ENCODE measurements at regions not wholly inside any gene's neighbourhood (a gene's known extent, or its start where the extent isn't known, plus 50 kb on each side); places are given as distances from the start of the nearest gene placed in this dataset.

DNA sequence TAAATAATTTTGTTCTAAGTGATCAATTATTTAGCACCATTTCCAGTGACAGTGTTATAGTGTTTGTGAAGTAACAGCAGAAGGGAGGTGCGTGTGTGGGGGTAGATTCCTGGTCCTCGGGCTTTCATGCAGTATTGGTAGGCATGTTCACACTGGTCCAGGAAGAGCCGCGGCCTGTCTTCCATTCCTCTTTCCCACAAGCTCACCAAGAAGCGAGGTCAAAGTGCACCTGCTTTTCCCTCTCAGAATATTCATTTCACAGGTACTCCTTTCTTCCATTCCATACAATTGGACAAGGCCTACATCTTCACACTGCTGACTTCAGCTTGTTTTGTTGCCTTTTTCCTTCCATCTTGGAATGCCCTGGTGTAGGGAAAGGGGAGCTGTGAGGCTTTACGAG, 151.8 kb upstream of the CELF2 start:
- no peaks in the 10 kb centered on the region for H3K27me3 ChIP-seq (ENCODE audit: control insufficient read depth, extremely low read depth, insufficient read depth, low read length)
- peak overlapping the region; percentile 60 for H2AFZ ChIP-seq (ENCODE audit: control insufficient read depth, low read length)
- H3K36me3 ChIP-seq (ENCODE audit: control insufficient read depth in 2 of 2, extremely low read depth in 1 of 2, insufficient read depth in 2 of 2, low read length in 2 of 2), result no peaks in the 10 kb centered on the region
- no peaks in the 10 kb centered on the region for H3K9me3 ChIP-seq (ENCODE audit: control insufficient read depth, low read depth, low read length)
- H4K20me1 ChIP-seq (ENCODE audit: control insufficient read depth, extremely low read depth, insufficient read depth, low read length), result no peaks in the 10 kb centered on the region
- peak overlapping the region; percentile 26 for H3K4me2 ChIP-seq (ENCODE audit: control insufficient read depth, extremely low read depth, insufficient read depth, low read depth, low read length)
- peak overlapping the region; percentile 30 for H3K27ac ChIP-seq (ENCODE audit: control insufficient read depth, insufficient read depth, low read length)
- H3K9ac ChIP-seq (ENCODE audit: control insufficient read depth, extremely low read depth, insufficient read depth, low read length), result no peak overlapping the region
- peaks cover 6% of the 10 kb centered on the region for H3K4me1 ChIP-seq (ENCODE audit: control insufficient read depth, extremely low read depth, insufficient read depth, low read length)
- no peaks in the 10 kb centered on the region for H3K9me1 ChIP-seq (ENCODE audit: control insufficient read depth, extremely low read depth, insufficient read depth, low read length)
- H3K4me3 ChIP-seq (ENCODE audit: control insufficient read depth in 2 of 3, extremely low read depth in 1 of 3, insufficient read depth in 2 of 3, low read depth in 1 of 3, low read length in 3 of 3), result no peak overlapping the region
- no peaks in the 10 kb centered on the region for H3K79me2 ChIP-seq (ENCODE audit: control insufficient read depth, insufficient read depth, low read length)
- FAIRE-seq (peak; percentile 87), DNase-seq (ENCODE audit: low read depth, low spot score) (peak; percentile 71)
- dilution Hi-C loops (cut with MboI; ENCODE audit: extremely low pct_ligation_motif_present, low sequenced_read_pairs), result no loop called here
- TF ChIP-seq EZH2 (IDR thresholded peaks at IDR 0.05; ENCODE audit: low read length), result no peak
- TF ChIP-seq, protein P1, sequence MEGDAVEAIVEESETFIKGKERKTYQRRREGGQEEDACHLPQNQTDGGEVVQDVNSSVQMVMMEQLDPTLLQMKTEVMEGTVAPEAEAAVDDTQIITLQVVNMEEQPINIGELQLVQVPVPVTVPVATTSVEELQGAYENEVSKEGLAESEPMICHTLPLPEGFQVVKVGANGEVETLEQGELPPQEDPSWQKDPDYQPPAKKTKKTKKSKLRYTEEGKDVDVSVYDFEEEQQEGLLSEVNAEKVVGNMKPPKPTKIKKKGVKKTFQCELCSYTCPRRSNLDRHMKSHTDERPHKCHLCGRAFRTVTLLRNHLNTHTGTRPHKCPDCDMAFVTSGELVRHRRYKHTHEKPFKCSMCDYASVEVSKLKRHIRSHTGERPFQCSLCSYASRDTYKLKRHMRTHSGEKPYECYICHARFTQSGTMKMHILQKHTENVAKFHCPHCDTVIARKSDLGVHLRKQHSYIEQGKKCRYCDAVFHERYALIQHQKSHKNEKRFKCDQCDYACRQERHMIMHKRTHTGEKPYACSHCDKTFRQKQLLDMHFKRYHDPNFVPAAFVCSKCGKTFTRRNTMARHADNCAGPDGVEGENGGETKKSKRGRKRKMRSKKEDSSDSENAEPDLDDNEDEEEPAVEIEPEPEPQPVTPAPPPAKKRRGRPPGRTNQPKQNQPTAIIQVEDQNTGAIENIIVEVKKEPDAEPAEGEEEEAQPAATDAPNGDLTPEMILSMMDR (optimal IDR thresholded peaks at IDR 0.05 in 1 of 3, IDR thresholded peaks at IDR 0.05 in 1 of 3, conservative IDR thresholded peaks at IDR 0.05 in 1 of 3; ENCODE audit: extremely low read depth in 1 of 3, insufficient read depth in 2 of 3, low read length in 3 of 3), result no peak

DNA sequence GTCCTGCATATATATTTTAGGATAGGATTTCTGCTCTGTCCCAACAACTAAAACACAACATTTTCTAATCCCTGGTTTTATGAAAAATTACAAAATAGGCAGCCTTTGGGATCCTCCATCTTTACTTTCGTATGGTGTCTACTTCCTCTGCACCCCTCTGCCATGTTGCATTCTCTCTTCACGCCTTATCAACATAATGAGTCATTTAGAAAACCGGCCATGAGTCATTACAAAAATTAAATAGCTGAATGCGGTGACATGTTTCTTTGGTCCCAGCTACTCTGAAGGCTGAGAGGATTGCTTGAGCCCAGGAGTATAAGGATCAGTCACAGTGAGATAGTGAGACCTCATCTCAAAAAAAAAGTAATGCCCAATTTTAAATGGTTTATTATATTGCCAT, 148.1 kb upstream of the CELF2 start:
- FAIRE-seq, result no peak
- Histone ChIP-seq H3K4me3 (ENCODE audit: control insufficient read depth in 2 of 3, extremely low read depth in 1 of 3, insufficient read depth in 2 of 3, low read depth in 1 of 3, low read length in 3 of 3) (no peak overlapping the region), H3K27ac (ENCODE audit: control insufficient read depth, insufficient read depth, low read length) (no peak overlapping the region), H3K4me2 (ENCODE audit: control insufficient read depth, extremely low read depth, insufficient read depth, low read depth, low read length) (no peak overlapping the region), H3K27me3 (ENCODE audit: control insufficient read depth, extremely low read depth, insufficient read depth, low read length) (no peaks in the 10 kb centered on the region), H2AFZ (ENCODE audit: control insufficient read depth, low read length) (no peak overlapping the region), H3K9me1 (ENCODE audit: control insufficient read depth, extremely low read depth, insufficient read depth, low read length) (no peaks in the 10 kb centered on the region), H4K20me1 (ENCODE audit: control insufficient read depth, extremely low read depth, insufficient read depth, low read length) (no peaks in the 10 kb centered on the region), H3K79me2 (ENCODE audit: control insufficient read depth, insufficient read depth, low read length) (no peaks in the 10 kb centered on the region), H3K36me3 (ENCODE audit: control insufficient read depth in 2 of 2, extremely low read depth in 1 of 2, insufficient read depth in 2 of 2, low read length in 2 of 2) (no peaks in the 10 kb centered on the region), H3K9me3 (ENCODE audit: control insufficient read depth, low read depth, low read length) (no peaks in the 10 kb centered on the region), H3K4me1 (ENCODE audit: control insufficient read depth, extremely low read depth, insufficient read depth, low read length) (peaks cover 12% of the 10 kb centered on the region), H3K9ac (ENCODE audit: control insufficient read depth, extremely low read depth, insufficient read depth, low read length) (no peak overlapping the region)
- dilution Hi-C loops (cut with MboI; ENCODE audit: extremely low pct_ligation_motif_present, low sequenced_read_pairs), result no loop called here
- no peak for DNase-seq (ENCODE audit: low read depth, low spot score)
- no peak for TF ChIP-seq EZH2 (IDR thresholded peaks at IDR 0.05; ENCODE audit: low read length)
- TF ChIP-seq, protein P1 (optimal IDR thresholded peaks at IDR 0.05 in 1 of 3, IDR thresholded peaks at IDR 0.05 in 1 of 3, conservative IDR thresholded peaks at IDR 0.05 in 1 of 3; ENCODE audit: extremely low read depth in 1 of 3, insufficient read depth in 2 of 3, low read length in 3 of 3), result no peak
